Activated naive CD8-positive, alpha-beta T cell treated with anti-CD3 and anti-CD28 coated beads, Interleukin-2, amount 50 U/mL, for 24 hours (primary cell): ENCODE measurements at regions not wholly inside any gene's neighbourhood (a gene's known extent, or its start where the extent isn't known, plus 50 kb on each side); places are given as distances from the start of the nearest gene placed in this dataset.
A peak's percentile ranks its signal among the peaks of the same experiment; 100 is the strongest.

Experiments
- ATAC-seq: fragments of 150-1000 bp; cut with Tn5 transposase; one replicate; pipeline ENCODE4 v1.10.0; 2021
- DNase-seq: peaks from one replicate; pipeline ENCODE4 v3.0.0; 2021
- H3K27ac Mint-ChIP-seq: one replicate; pipeline ENCODE4 v1.8.0; 2021; ENCODE audit warnings: mild to moderate bottlenecking, mixed read lengths
- H3K27me3 Mint-ChIP-seq: one replicate; pipeline ENCODE4 v1.8.0; 2021; ENCODE audit warnings: mixed read lengths
- H3K36me3 Mint-ChIP-seq: one replicate; pipeline ENCODE4 v1.8.0; 2021; ENCODE audit warnings: low read depth, mixed read lengths
- H3K4me1 Mint-ChIP-seq: one replicate; pipeline ENCODE4 v1.8.0; 2021; ENCODE audit warnings: mixed read lengths
- H3K4me3 Mint-ChIP-seq: one replicate; pipeline ENCODE4 v1.8.0; 2021; ENCODE audit warnings: mild to moderate bottlenecking, moderate library complexity, mixed read lengths
- H3K9me3 Mint-ChIP-seq: one replicate; pipeline ENCODE4 v1.8.0; 2021; ENCODE audit warnings: mixed read lengths

DNA sequence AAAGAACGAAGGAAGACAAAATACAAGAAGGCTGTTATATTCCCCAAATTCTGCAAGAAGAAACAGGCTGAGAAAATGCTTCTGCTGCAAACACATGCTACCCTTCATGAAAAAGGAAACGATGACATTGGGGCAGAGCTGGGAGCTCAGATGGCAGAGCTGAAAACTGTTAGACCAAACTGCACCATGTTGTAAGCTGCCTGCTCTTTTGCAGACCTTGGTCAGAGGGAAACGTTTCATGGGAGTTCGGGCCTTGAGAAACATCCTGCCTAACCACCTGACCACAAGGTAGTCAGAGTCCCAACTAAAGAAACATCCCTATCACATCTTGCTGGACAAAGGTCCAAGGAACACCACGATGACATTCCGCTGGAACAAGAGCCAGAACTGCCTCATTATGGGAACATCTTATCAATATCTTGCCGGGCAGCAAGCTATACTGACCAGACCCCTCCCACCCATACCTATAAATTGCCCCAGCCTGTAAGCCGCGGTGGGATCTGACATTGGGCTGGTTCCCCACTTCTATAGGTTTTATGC, 110.7 kb upstream of the CTSC start:
- DNase-seq = no peak
- Mint-ChIP-seq H3K27ac (no peak overlapping the region), H3K4me1 (no peaks in the 10 kb centered on the region), H3K27me3 (no peaks in the 10 kb centered on the region), H3K9me3 (peaks cover 6% of the 10 kb centered on the region), H3K4me3 (no peak overlapping the region), H3K36me3 (no peaks in the 10 kb centered on the region)
- no peak for ATAC-seq

DNA sequence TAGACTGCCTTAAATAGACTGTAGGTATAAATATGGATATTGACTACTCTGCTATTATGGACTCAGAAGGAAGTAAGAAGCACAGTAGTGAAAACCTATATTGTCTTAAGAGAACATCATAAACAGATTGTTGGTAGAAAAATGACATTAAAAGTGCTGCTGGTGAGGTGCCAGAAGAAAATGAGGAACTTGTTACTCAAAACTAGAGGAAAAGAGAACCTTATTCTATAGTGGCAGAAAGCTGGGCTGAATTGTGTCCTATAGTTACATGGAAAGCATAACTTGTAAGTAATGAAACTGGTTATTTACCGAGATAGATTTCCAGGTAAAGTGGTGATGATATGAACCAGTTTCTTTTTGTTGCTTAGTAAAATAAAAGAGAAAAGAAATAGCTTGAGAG, 109.7 kb upstream of the CTSC start:
- Mint-ChIP-seq H3K27ac (no peak overlapping the region), H3K36me3 (no peaks in the 10 kb centered on the region), H3K4me3 (no peak overlapping the region), H3K4me1 (no peaks in the 10 kb centered on the region), H3K27me3 (no peaks in the 10 kb centered on the region), H3K9me3 (peaks cover 6% of the 10 kb centered on the region)
- ATAC-seq = no peak
- DNase-seq = no peak

DNA sequence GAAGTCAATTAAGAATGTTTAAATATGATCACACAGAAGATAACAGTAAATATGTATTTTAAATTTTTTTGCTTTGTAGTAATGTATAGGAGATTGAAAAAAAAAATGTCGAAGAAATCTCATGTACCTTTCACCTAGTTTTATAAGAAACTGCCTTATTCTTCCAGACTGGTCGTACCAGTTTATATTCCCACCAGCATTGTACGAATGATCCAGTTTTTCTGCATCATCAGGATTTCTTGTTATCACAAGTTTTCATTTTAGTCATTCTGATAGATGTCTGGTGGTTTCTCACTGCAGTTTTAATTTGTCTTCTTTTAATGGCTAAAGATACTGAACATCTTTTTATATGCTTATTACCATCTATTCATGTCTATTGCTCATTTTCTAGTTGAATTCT, 101.8 kb upstream of the CTSC start:
- H3K27ac Mint-ChIP-seq = no peak overlapping the region
- no peak overlapping the region for H3K4me3 Mint-ChIP-seq
- H3K4me1 Mint-ChIP-seq = no peaks in the 10 kb centered on the region
- H3K27me3 Mint-ChIP-seq = no peaks in the 10 kb centered on the region
- no peaks in the 10 kb centered on the region for H3K36me3 Mint-ChIP-seq
- DNase-seq (no peak), ATAC-seq (no peak)
- peaks cover 5% of the 10 kb centered on the region for H3K9me3 Mint-ChIP-seq

DNA sequence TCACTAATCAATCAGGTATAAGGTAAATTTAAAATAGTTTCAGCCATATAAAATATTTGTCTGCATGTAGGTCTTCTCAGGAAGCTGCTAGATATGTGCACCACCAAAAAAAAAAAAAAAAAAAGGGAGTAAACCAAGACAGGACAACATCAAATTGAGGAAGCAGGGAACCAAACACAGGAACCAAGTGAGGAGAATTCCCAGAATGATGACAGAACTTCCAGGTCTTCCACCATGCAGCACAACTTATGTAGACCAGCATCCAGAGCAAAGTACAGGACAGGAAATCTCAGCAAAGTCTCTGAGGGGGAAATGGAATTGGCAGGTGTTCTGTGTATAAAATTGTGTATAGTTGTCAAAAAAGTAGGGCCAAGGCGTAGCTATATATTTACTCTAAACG, 101.2 kb upstream of the CTSC start:
- H3K36me3 Mint-ChIP-seq = no peaks in the 10 kb centered on the region
- ATAC-seq (no peak), DNase-seq (no peak)
- H3K4me1 Mint-ChIP-seq = no peaks in the 10 kb centered on the region
- H3K9me3 Mint-ChIP-seq = peaks cover 5% of the 10 kb centered on the region
- no peaks in the 10 kb centered on the region for H3K27me3 Mint-ChIP-seq
- H3K4me3 Mint-ChIP-seq = no peak overlapping the region
- H3K27ac Mint-ChIP-seq = no peak overlapping the region

DNA sequence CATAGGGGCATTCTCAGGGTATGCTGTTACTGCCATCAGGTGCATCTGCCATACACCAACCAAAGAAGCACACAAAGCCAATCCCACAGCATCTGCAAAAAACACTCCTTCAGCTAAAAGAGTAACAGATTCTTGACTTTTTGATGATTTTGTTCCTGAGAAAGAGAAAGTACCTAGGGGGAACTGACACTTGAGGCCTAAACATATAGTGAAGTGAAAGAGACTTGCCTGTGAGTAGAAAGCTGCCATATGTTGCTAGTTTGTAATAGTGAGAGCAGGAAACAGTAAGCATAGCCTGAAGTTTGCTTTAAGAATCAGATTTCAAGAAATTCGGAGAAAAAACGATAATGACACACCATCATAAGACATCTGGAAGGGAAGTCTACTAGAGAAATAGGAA, 97.9 kb upstream of the CTSC start:
- DNase-seq (no peak), ATAC-seq (no peak)
- H3K27me3 Mint-ChIP-seq = no peaks in the 10 kb centered on the region
- H3K4me3 Mint-ChIP-seq = no peak overlapping the region
- H3K36me3 Mint-ChIP-seq = no peaks in the 10 kb centered on the region
- no peaks in the 10 kb centered on the region for H3K4me1 Mint-ChIP-seq
- peaks cover 5% of the 10 kb centered on the region for H3K9me3 Mint-ChIP-seq
- H3K27ac Mint-ChIP-seq = no peak overlapping the region

DNA sequence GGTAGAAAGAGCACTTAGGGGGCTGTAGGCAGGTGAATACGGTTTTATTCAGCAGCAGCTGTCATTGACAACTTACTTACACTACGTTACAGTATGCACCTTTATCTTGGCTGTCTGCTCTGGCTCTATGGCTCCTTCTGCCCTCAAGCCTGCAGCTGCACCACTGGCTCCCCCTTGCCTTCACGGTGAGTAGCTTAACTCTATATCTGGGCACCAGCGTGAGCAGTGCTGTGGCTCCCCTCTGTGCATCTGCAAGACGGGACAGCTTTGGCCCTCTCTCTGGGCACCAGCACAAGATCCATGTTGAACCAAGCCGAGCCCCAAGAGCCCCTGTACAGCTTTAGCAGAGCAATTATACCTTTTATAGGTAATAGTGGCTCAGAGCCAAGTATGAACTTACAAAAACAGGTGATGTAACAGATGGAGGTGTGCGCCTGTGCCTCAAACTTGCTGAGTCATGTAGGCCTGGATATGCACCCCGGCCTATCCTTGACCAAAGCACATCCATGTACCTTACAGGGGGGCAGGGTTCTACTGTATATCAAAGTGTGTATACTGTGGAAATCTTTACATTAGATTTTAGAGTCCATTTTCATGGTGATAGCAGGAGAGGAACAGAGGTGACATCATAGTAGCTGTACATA, 96.9 kb upstream of the CTSC start:
- H3K9me3 Mint-ChIP-seq = peaks cover 5% of the 10 kb centered on the region
- no peaks in the 10 kb centered on the region for H3K27me3 Mint-ChIP-seq
- DNase-seq = no peak
- no peak overlapping the region for H3K27ac Mint-ChIP-seq
- H3K4me3 Mint-ChIP-seq = no peak overlapping the region
- peak; percentile 20 for ATAC-seq
- no peaks in the 10 kb centered on the region for H3K4me1 Mint-ChIP-seq
- no peaks in the 10 kb centered on the region for H3K36me3 Mint-ChIP-seq

DNA sequence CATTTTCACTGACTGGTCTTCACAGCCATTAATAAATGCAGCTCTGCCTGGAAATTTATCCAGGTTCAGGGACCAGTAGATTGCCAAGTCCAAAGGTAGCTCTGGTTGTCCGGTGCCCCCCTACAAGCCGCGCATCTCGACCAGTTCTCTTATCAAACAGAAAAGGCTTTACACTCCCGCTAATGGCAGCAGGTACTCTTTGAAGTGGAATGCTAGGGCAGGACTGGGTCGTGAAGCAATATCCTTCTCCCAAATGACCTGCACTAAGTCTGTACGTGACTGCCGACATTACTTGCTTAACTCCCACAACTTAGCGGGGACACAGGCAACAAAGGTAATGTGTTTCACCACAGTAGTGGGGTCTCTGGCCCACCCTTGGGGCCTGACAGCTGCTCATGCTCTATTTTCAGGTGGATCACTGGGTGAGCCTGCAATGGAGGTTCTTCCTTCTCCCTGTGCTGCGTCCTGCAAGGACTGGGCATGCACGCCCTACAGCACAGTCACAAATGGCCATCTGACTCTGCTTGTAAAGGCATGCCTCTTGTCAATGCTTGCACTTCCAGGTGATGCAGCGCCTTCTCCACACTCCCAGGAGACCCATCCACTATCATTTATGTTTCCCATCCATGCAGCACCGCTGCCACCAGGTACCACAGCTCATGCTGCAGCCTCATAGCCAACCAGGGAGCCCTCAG, 96.1 kb upstream of the CTSC start:
- H3K9me3 Mint-ChIP-seq = peaks cover 5% of the 10 kb centered on the region
- ATAC-seq = no peak
- H3K27ac Mint-ChIP-seq = no peak overlapping the region
- no peak for DNase-seq
- H3K4me1 Mint-ChIP-seq = no peaks in the 10 kb centered on the region
- no peaks in the 10 kb centered on the region for H3K36me3 Mint-ChIP-seq
- no peaks in the 10 kb centered on the region for H3K27me3 Mint-ChIP-seq
- no peak overlapping the region for H3K4me3 Mint-ChIP-seq

DNA sequence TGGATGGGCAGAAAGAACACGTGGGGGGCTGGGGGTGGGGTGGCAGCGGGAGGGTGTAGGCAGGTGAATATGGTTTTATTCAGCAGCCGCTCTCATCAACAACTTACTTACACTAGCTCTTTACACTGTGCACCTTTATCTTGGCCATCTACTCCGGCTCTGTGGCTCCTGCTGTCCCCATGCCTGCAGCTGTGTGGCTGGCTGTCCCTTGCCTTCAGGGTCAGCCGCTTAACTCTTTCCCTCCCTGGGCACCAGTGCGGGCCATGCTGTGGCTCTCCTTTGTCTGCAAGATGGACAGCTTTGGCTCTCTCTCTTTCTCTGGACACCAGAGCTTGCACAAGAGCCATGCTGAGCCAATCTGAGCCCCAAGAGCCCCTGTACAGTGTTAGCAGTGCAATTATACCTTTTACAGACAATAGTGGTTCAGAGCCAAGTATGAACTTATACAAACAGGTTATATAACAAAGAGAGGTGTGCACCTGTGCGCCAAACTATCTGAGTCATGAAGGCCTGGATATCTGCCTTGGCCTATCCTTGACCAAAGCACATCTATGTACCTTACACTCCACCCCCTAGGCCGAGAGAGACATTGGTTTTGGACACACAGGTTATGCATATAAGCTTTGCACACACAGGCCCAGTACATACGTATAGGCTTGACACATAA, 94.3 kb upstream of the CTSC start:
- no peak for ATAC-seq
- no peaks in the 10 kb centered on the region for H3K27me3 Mint-ChIP-seq
- DNase-seq = no peak
- no peak overlapping the region for H3K4me3 Mint-ChIP-seq
- H3K4me1 Mint-ChIP-seq = no peaks in the 10 kb centered on the region
- H3K36me3 Mint-ChIP-seq = no peaks in the 10 kb centered on the region
- no peak overlapping the region for H3K27ac Mint-ChIP-seq
- H3K9me3 Mint-ChIP-seq = peaks cover 2% of the 10 kb centered on the region

DNA sequence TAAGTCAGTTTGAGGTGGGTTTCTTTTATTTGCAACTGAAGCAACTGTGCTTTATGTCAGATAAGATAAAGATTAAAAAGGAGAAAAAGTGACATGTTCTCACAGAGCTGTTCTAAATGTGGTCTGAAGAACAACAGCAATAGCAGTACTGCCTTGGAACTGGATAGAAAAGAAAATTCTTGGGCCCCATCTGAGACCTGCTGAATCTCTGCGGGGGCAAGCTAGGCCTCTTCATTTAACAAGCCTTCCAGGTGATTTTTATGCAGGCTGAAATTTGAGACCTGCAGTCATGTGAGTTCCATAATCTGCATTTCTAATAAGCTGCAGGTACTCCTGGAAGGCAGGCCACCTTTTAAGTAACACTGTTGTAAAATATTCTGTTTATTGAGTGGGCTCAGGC, 91.4 kb upstream of the CTSC start:
- Mint-ChIP-seq H3K9me3 (no peaks in the 10 kb centered on the region), H3K36me3 (no peaks in the 10 kb centered on the region), H3K27ac (no peak overlapping the region), H3K27me3 (no peaks in the 10 kb centered on the region), H3K4me1 (peaks cover 4% of the 10 kb centered on the region), H3K4me3 (no peak overlapping the region)
- DNase-seq = no peak
- no peak for ATAC-seq

DNA sequence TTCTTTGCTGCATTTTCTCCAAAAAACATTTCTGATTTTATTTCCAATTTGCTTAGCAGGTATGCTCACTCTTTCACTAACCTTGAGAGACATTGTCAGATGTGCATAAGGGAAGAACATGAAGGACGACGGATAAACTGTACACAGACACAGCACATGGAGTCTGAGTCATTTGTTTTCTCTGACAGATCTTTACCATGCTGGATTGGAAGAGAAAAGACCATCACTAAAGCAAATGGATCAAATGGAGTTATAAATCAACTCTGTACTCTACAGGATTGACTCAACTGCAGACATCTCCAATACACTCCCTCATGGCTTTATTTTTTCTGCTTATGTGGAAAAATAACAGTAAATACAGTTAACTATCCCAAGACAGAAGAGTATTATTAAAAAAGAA, 90.2 kb upstream of the CTSC start:
- DNase-seq = no peak
- Mint-ChIP-seq H3K4me1 (peaks cover 8% of the 10 kb centered on the region), H3K4me3 (no peak overlapping the region), H3K36me3 (no peaks in the 10 kb centered on the region), H3K27me3 (no peaks in the 10 kb centered on the region), H3K9me3 (no peaks in the 10 kb centered on the region), H3K27ac (no peak overlapping the region)
- no peak for ATAC-seq

DNA sequence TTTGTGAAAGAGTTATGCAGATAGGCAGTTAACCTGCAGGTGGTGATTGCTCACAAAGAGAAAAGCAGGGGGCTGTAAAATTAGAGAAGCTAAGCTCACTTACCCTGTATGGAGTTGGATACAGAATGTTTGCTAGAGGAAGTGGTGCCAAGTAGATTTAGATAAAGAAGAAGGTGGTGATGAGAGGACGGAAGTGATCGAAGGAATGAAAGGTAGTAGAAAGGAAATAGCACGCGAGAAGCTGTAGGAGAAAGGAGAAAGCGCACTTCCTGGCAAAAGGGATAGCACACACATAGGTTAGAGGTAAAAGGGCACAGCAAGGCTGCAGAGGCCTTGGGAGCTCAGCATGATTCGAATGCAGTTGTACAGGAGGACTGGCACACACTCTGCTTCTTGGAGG, 87.3 kb upstream of the CTSC start:
- H3K9me3 Mint-ChIP-seq = no peaks in the 10 kb centered on the region
- DNase-seq (no peak), ATAC-seq (no peak)
- H3K4me3 Mint-ChIP-seq = no peak overlapping the region
- H3K27me3 Mint-ChIP-seq = no peaks in the 10 kb centered on the region
- no peak overlapping the region for H3K27ac Mint-ChIP-seq
- no peaks in the 10 kb centered on the region for H3K36me3 Mint-ChIP-seq
- H3K4me1 Mint-ChIP-seq = peaks cover 35% of the 10 kb centered on the region

DNA sequence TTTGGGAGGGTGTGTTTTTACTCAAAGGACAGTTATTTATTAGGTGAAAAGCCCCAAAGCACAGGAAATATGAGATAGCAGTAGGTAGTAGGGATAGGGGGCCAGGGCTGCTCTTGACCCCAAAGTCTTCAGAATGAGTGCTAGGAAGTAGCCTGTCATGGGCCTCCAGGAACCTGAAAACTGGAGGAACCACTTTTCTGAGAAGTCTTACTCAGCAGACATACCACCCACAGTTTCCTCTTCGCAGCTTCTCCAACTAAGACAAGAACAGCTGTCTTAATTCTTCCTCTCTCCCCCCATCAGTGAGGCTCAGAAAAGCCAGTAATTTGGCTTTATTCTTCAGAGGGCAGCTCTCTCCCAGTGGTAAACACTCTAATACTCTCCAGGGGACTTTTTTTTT, 84.0 kb upstream of the CTSC start:
- peak; percentile 99 for ATAC-seq
- DNase-seq = peak; percentile 37
- Mint-ChIP-seq H3K9me3 (no peaks in the 10 kb centered on the region), H3K4me3 (peak overlapping the region; percentile 44), H3K27ac (peak overlapping the region; percentile 81), H3K4me1 (peaks cover 36% of the 10 kb centered on the region), H3K27me3 (no peaks in the 10 kb centered on the region), H3K36me3 (no peaks in the 10 kb centered on the region)

DNA sequence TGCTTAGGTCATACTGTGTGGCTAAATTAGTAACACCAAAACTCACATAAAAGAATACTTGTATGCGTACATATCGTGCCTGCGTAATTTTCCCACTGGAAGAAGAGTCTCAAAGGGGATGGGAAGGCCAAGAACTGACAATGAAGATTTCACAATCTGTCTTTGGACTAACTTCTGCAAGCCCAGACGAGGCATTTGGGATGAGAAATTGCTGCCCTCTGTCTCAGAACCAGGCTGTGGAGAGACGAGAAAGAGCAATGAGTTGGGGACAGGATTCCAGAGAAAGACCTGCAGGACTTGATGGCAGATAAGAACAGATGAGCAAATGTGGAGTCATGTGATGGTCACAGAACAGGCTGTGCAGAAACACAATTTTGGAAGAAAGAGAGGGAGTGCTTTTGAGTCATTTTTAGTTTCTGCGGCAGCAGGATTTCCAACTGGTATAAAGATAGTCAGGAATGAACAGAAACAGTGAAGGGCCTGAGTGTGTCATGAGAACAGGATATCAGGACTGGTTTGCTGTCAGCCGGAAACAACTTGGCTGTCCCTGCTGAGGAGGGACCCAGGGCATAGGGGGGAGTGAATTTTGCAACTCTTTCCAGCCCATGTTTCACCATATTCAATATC, 82.7 kb upstream of the CTSC start:
- DNase-seq = no peak
- H3K4me1 Mint-ChIP-seq = peaks cover 45% of the 10 kb centered on the region
- no peaks in the 10 kb centered on the region for H3K9me3 Mint-ChIP-seq
- ATAC-seq = no peak
- H3K27me3 Mint-ChIP-seq = no peaks in the 10 kb centered on the region
- H3K27ac Mint-ChIP-seq = peak overlapping the region; percentile 57
- no peaks in the 10 kb centered on the region for H3K36me3 Mint-ChIP-seq
- H3K4me3 Mint-ChIP-seq = no peak overlapping the region

DNA sequence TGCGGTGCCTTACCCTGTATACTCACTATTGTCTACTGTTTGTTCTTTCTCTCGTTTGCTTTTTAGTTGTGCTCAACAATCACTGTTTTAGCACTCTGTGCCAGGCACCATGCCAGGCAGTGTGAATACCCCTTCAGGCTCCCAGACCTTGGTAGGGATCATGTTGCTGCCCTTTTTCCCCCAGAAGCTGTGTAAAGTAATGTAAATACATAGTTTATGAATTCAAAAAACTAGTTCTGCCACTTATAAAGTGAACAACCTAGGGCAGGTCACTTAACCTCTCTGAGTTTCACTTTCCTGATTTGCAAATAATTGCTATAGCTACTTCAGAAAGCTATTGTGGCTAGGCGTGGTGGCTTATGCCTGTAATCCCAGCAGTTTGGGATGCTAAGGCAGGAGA, 81.0 kb upstream of the CTSC start:
- ATAC-seq (no peak), DNase-seq (no peak)
- no peak overlapping the region for H3K4me3 Mint-ChIP-seq
- no peaks in the 10 kb centered on the region for H3K36me3 Mint-ChIP-seq
- peaks cover 58% of the 10 kb centered on the region for H3K4me1 Mint-ChIP-seq
- H3K27me3 Mint-ChIP-seq = no peaks in the 10 kb centered on the region
- no peak overlapping the region for H3K27ac Mint-ChIP-seq
- no peaks in the 10 kb centered on the region for H3K9me3 Mint-ChIP-seq

DNA sequence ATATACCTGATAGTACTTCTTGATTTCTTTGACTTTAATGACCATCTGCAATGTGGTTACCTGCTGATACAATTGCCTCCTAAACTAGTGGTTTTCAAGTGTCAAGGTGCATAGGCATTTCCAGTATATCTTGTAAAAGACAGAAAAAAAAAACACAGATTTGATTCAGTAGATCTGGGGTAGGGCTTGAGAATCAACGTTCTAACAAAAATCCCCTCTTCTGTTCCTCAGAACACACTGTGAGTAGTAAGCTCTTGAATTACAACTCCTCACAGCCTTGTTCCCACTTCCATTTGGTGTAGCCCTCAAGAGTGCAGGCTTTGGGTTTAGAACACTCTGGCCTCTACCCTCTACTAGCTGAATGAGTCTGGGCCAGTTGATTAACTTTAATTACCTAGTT, 78.0 kb upstream of the CTSC start:
- H3K4me3 Mint-ChIP-seq = peak overlapping the region; percentile 38
- DNase-seq (no peak), ATAC-seq (no peak)
- H3K27me3 Mint-ChIP-seq = no peaks in the 10 kb centered on the region
- H3K4me1 Mint-ChIP-seq = peaks cover 35% of the 10 kb centered on the region
- no peaks in the 10 kb centered on the region for H3K36me3 Mint-ChIP-seq
- no peaks in the 10 kb centered on the region for H3K9me3 Mint-ChIP-seq
- peak overlapping the region; percentile 28 for H3K27ac Mint-ChIP-seq
